GM23248 (cell line): ENCODE measurements at regions not wholly inside any gene's neighbourhood (a gene's known extent, or its start where the extent isn't known, plus 50 kb on each side); places are given as distances from the start of the nearest gene placed in this dataset.

Source experiments
- EZH2 ChIP-seq: fragments of 200-600 bp; sonication (generic); IDR thresholded peaks from 2 replicates; pipeline ENCODE4 v1.6.1; 2018; ENCODE audit warnings: antibody characterized with exemption, mild to moderate bottlenecking; ENCODE audit not compliant: insufficient read depth, poor library complexity, severe bottlenecking
- EZH2phosphoT487 ChIP-seq: fragments of 200-600 bp; sonication (generic); IDR thresholded peaks from 2 replicates; pipeline ENCODE4 v1.6.1; 2018; ENCODE audit warnings: antibody characterized with exemption, moderate library complexity, mild to moderate bottlenecking, low read depth; ENCODE audit not compliant: insufficient read depth

DNA sequence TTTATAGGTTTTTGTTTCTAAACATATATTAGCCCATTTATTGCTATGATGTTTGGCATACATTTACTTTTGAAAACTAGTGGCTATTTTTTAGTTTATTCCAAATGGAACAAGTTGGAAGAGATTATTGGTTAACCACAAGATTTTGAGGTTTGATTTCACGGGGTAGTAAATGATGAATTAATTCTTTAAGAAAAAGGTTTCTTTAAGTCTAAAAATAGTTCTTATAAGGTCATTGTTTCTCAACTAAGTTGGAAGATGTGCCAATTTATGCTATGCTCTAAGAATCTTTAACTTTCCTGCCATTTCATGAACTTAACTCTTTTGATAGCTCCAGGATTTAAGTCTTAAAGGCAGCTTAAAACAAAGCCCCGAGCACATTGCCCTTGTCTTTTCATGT, 183.8 kb downstream of the LMO4 start:
- TF ChIP-seq EZH2: no peak
- no peak for TF ChIP-seq EZH2phosphoT487
